Ishikawa (cell line): ENCODE measurements at regions not wholly inside any gene's neighbourhood (a gene's known extent, or its start where the extent isn't known, plus 50 kb on each side); places are given as distances from the start of the nearest gene placed in this dataset.

Source experiments
- CREB1 ChIP-seq: IDR thresholded peaks from 2 replicates; pipeline ENCODE4 v1.6.1; 2012; ENCODE audit warnings: low read depth
- EP300 ChIP-seq: IDR thresholded peaks from 2 replicates; pipeline ENCODE4 v1.6.1; 2012; ENCODE audit warnings: borderline replicate concordance
- FOXM1 ChIP-seq: IDR thresholded peaks from 2 replicates; pipeline ENCODE4 v1.6.1; 2012; ENCODE audit warnings: low read depth, borderline replicate concordance
- RAD21 ChIP-seq: IDR thresholded peaks from 2 replicates; pipeline ENCODE4 v1.6.1; 2012; ENCODE audit warnings: low read depth
- TAF1 ChIP-seq: IDR thresholded peaks from 2 replicates; pipeline ENCODE4 v1.6.1; 2012; ENCODE audit warnings: low read depth, mild to moderate bottlenecking
- TCF12 ChIP-seq: IDR thresholded peaks from 2 replicates; pipeline ENCODE4 v1.6.1; 2012; ENCODE audit warnings: low read depth

GRCh38 chr9:107387409-107387808, 102.2 kb downstream of the KLF4 start:
- TF ChIP-seq TCF12 (no peak), CREB1 (no peak), RAD21 (no peak), TAF1 (no peak), EP300 (no peak), FOXM1 (no peak)
